GM23338 (cell line): ENCODE measurements at regions not wholly inside any gene's neighbourhood (a gene's known extent, or its start where the extent isn't known, plus 50 kb on each side); places are given as distances from the start of the nearest gene placed in this dataset.

Experiments
- ATAC-seq: fragments of 200-7000 bp; cut with Tn5 transposase; 3 replicates; pipeline ENCODE4 v1.9.1; 2020
- DNase-seq: peaks from one replicate; pipeline ENCODE4 v3.0.0-alpha.2; 2015; ENCODE audit warnings: low spot score
- H2AFZ ChIP-seq: fragments of 200-600 bp; sonication (generic); 2 replicates; pipeline ENCODE4 v1.8.0; 2016; ENCODE audit warnings: antibody characterized with exemption, mild to moderate bottlenecking, moderate library complexity
- H3F3A ChIP-seq: fragments of 200-600 bp; sonication (generic); replicated peaks from 2 replicates; pipeline ENCODE4 v1.8.0; 2017; ENCODE audit warnings: antibody characterized with exemption, mixed run types, low read depth
- H3K27ac ChIP-seq: fragments of 200-600 bp; sonication (generic); 2 replicates; pipeline ENCODE4 v1.6.1; 2016; ENCODE audit warnings: low read depth
- H3K27me3 ChIP-seq: fragments of 200-600 bp; sonication (generic); 2 replicates; pipeline ENCODE4 v1.8.0; 2016; ENCODE audit warnings: mild to moderate bottlenecking, mixed run types, moderate library complexity; ENCODE audit not compliant: insufficient read depth
- H3K36me3 ChIP-seq: fragments of 200-600 bp; sonication (generic); 2 replicates; pipeline ENCODE4 v1.8.0; 2016; ENCODE audit warnings: mild to moderate bottlenecking; ENCODE audit not compliant: insufficient read depth
- H3K4me1 ChIP-seq: fragments of 200-600 bp; sonication (generic); 2 replicates; pipeline ENCODE4 v1.8.0; 2016; ENCODE audit warnings: mild to moderate bottlenecking, moderate library complexity; ENCODE audit not compliant: insufficient read depth
- H3K4me2 ChIP-seq: fragments of 200-600 bp; sonication (generic); 2 replicates; pipeline ENCODE4 v1.7.1; 2017; ENCODE audit warnings: mixed run types
- H3K4me3 ChIP-seq: fragments of 200-600 bp; sonication (generic); 2 replicates; pipeline ENCODE4 v1.6.1; 2016; ENCODE audit warnings: mixed run types
- H3K79me2 ChIP-seq: fragments of 200-600 bp; sonication (generic); replicated peaks from 2 replicates; pipeline ENCODE4 v1.8.0; 2017; ENCODE audit warnings: mild to moderate bottlenecking; ENCODE audit not compliant: insufficient read depth
- H3K9me2 ChIP-seq: fragments of 200-600 bp; sonication (generic); 2 replicates; pipeline ENCODE4 v1.8.0; 2017; ENCODE audit not compliant: insufficient read depth
- H4K20me1 ChIP-seq: fragments of 200-600 bp; sonication (generic); replicated peaks from 2 replicates; pipeline ENCODE4 v1.8.0; 2017; ENCODE audit warnings: mild to moderate bottlenecking; ENCODE audit not compliant: insufficient read depth
- H3K27ac Mint-ChIP-seq: 2 replicates; pipeline ENCODE4 v1.8.0; 2020; ENCODE audit warnings: inconsistent platforms, mild to moderate bottlenecking, moderate library complexity, mixed read lengths
- H3K27me3 Mint-ChIP-seq: 3 replicates; pipeline ENCODE4 v1.8.0; 2022; ENCODE audit warnings: low read depth, mild to moderate bottlenecking, moderate library complexity, mixed read lengths, inconsistent platforms; ENCODE audit not compliant: insufficient read depth, poor library complexity
- H3K36me3 Mint-ChIP-seq: 3 replicates; pipeline ENCODE4 v1.8.0; 2021; ENCODE audit warnings: low read depth, mild to moderate bottlenecking, inconsistent platforms, moderate library complexity, mixed read lengths
- H3K4me1 Mint-ChIP-seq: 3 replicates; pipeline ENCODE4 v1.8.0; 2020; ENCODE audit warnings: mild to moderate bottlenecking, inconsistent platforms, mixed read lengths
- H3K4me3 Mint-ChIP-seq: 3 replicates; pipeline ENCODE4 v1.8.0; 2021; ENCODE audit warnings: moderate library complexity, mild to moderate bottlenecking, inconsistent platforms, mixed read lengths
- H3K9me3 Mint-ChIP-seq: 3 replicates; pipeline ENCODE4 v1.8.0; 2020; ENCODE audit warnings: moderate library complexity, mild to moderate bottlenecking, inconsistent platforms, mixed read lengths
- CREB1 ChIP-seq: fragments of 250-450 bp; sonication (Bioruptor Pico); IDR thresholded peaks from 2 replicates; pipeline ENCODE4 v1.5.0; 2020; ENCODE audit warnings: low read depth, mild to moderate bottlenecking, moderate library complexity
- ETS1 ChIP-seq: IDR thresholded peaks from 2 replicates; pipeline ENCODE4 v1.6.1; 2016; ENCODE audit warnings: antibody characterized with exemption
- EZH2 ChIP-seq: fragments of 200-600 bp; sonication (generic); IDR thresholded peaks from one replicate; pipeline ENCODE4 v1.8.0; 2017; ENCODE audit warnings: antibody characterized with exemption, mild to moderate bottlenecking, low read depth; ENCODE audit not compliant: unreplicated experiment
- EZH2phosphoT487 ChIP-seq: fragments of 200-600 bp; sonication (generic); IDR thresholded peaks from one replicate; pipeline ENCODE4 v1.8.1; 2018; ENCODE audit warnings: antibody characterized with exemption; ENCODE audit not compliant: unreplicated experiment
- JUNB ChIP-seq: IDR thresholded peaks from one replicate; pipeline ENCODE4 v1.6.1; 2016; ENCODE audit warnings: antibody characterized with exemption; ENCODE audit not compliant: unreplicated experiment
- NANOG ChIP-seq: IDR thresholded peaks from 2 replicates; pipeline ENCODE4 v1.6.1; 2016; ENCODE audit warnings: antibody characterized with exemption, borderline replicate concordance
- POLR2AphosphoS5 ChIP-seq: IDR thresholded peaks from 2 replicates; pipeline ENCODE4 v1.6.1; 2016; ENCODE audit warnings: antibody characterized with exemption, low read depth
- REST ChIP-seq: IDR thresholded peaks from one replicate; pipeline ENCODE4 v1.6.1; 2018; ENCODE audit warnings: antibody characterized with exemption; ENCODE audit not compliant: unreplicated experiment
- STAT1 ChIP-seq: IDR thresholded peaks from one replicate; pipeline ENCODE4 v1.6.1; 2016; ENCODE audit warnings: antibody characterized with exemption; ENCODE audit not compliant: unreplicated experiment
- ZNF114 ChIP-seq: fragments of 250-450 bp; sonication (Bioruptor Pico); IDR thresholded peaks from 2 replicates; pipeline ENCODE4 v1.5.0; 2020; ENCODE audit warnings: mild to moderate bottlenecking, moderate library complexity
- ZNF331 ChIP-seq: fragments of 250-450 bp; sonication (Bioruptor Pico); IDR thresholded peaks from 2 replicates; pipeline ENCODE4 v1.5.0; 2020; ENCODE audit warnings: low read depth, mild to moderate bottlenecking, moderate library complexity
- ZNF462 ChIP-seq: fragments of 250-450 bp; sonication (Bioruptor Pico); IDR thresholded peaks from 2 replicates; pipeline ENCODE4 v1.5.0; 2020; ENCODE audit warnings: mild to moderate bottlenecking, moderate library complexity
- TF ChIP-seq, protein P1 (sequence below), 2 experiments: fragments of 200-600 bp in 1 of 2; sonication (generic) in 1 of 2; conservative IDR thresholded peaks; 2 replicates each; pipeline versions ENCODE4 v1.5.1 to v1.6.1; 2016 to 2017; ENCODE audit warnings: antibody characterized with exemption in 2 of 2, low read depth in 2 of 2, mild to moderate bottlenecking in 2 of 2, moderate library complexity in 1 of 2

GRCh38 chr7:121515229-121515628 lies 119.1 kb upstream of the FAM3C start:
- no peak overlapping the region for H3K4me2 ChIP-seq
- Mint-ChIP-seq H3K27ac (no peak overlapping the region), H3K27me3 (peaks cover 4% of the 10 kb centered on the region), H3K9me3 (peaks cover 20% of the 10 kb centered on the region), H3K36me3 (peaks cover 21% of the 10 kb centered on the region), H3K4me1 (peaks cover 18% of the 10 kb centered on the region), H3K4me3 (no peak overlapping the region)
- H3K27me3 ChIP-seq, result no peaks in the 10 kb centered on the region
- H3K79me2 ChIP-seq, result no peaks in the 10 kb centered on the region
- no peaks in the 10 kb centered on the region for H4K20me1 ChIP-seq
- no peak for TF ChIP-seq ETS1
- TF ChIP-seq JUNB, result no peak
- no peak for TF ChIP-seq ZNF114 (CRISPR knock-in tag)
- no peak for TF ChIP-seq ZNF331 (CRISPR knock-in tag)
- no peak for TF ChIP-seq EZH2phosphoT487
- TF ChIP-seq CREB1 (CRISPR knock-in tag), result no peak
- TF ChIP-seq EZH2, result no peak
- no peak for TF ChIP-seq REST
- TF ChIP-seq STAT1, result no peak
- TF ChIP-seq, protein P1, sequence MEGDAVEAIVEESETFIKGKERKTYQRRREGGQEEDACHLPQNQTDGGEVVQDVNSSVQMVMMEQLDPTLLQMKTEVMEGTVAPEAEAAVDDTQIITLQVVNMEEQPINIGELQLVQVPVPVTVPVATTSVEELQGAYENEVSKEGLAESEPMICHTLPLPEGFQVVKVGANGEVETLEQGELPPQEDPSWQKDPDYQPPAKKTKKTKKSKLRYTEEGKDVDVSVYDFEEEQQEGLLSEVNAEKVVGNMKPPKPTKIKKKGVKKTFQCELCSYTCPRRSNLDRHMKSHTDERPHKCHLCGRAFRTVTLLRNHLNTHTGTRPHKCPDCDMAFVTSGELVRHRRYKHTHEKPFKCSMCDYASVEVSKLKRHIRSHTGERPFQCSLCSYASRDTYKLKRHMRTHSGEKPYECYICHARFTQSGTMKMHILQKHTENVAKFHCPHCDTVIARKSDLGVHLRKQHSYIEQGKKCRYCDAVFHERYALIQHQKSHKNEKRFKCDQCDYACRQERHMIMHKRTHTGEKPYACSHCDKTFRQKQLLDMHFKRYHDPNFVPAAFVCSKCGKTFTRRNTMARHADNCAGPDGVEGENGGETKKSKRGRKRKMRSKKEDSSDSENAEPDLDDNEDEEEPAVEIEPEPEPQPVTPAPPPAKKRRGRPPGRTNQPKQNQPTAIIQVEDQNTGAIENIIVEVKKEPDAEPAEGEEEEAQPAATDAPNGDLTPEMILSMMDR (conservative IDR thresholded peaks at IDR 0.05; ENCODE audit: low read depth in 2 of 2), result no peak
- no peak for TF ChIP-seq NANOG
- no peak for TF ChIP-seq ZNF462 (CRISPR knock-in tag)
- no peak for TF ChIP-seq POLR2AphosphoS5
- ATAC-seq, result no peak
- DNase-seq, result no peak
- no peak overlapping the region for H3K4me3 ChIP-seq
- H2AFZ ChIP-seq, result no peak overlapping the region
- H3F3A ChIP-seq, result no peaks in the 10 kb centered on the region
- H3K9me2 ChIP-seq, result peaks cover 16% of the 10 kb centered on the region
- H3K36me3 ChIP-seq, result peaks cover 9% of the 10 kb centered on the region; the same call in 1 of the 2 replicates
- H3K4me1 ChIP-seq, result peaks cover 16% of the 10 kb centered on the region
- no peak overlapping the region for H3K27ac ChIP-seq
